Dermis blood vessel endothelial cell (primary cell): ENCODE measurements at regions not wholly inside any gene's neighbourhood (a gene's known extent, or its start where the extent isn't known, plus 50 kb on each side); places are given as distances from the start of the nearest gene placed in this dataset.
"Not testable (repeated sequence)": the region's sequence is repeated elsewhere in the genome, so short reads cannot be mapped to it uniquely, and the experiment has no call there.

Experiments
- DNase-seq: peaks from one replicate; pipeline ENCODE4 v3.0.0; 2010

- DNase-seq: no peak
Measured at GRCh38 chr21:15283138-15283537, 218.3 kb upstream of the NRIP1 start.

DNA sequence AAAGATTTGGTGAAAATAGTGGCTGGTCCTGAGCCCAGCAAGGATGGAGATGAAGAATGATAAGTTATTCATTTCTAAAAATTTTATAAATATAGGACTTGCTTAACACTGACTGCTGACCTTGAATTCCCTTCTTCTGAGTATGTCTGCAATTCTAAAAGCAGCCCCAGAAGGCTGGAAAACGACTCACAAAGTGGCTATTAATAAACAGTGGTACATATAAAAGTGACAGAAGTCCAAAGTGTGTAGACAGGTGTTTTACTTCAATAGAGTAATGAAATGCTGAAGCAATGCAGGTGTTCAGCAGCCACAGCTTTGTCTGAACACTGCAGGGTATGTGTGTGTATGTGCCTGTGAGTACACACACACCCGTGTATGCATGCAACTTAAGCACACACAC lies 219.0 kb upstream of the NRIP1 start:
- no peak for DNase-seq

GRCh38 chr21:15285556-15285955 lies 220.8 kb upstream of the NRIP1 start:
- no peak for DNase-seq

DNA sequence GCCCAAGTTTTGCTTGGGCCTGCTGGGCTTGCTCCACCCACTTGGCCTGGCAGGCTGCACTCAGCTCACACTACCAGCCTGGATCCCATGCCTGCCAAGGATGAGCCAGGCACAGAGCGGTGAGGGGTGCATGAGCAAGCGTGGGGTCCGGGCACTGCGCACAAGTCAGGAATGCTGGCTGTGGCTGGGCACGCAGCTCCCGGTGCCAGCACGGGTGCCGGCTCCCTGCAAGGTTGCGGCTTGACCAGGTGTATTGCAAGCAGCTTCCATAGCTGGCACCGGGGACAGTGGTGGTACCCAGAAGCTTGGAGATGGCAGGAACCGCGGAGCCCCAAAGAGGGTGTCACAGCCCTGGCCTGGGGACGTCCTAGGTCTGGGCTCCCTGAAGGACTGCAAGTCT lies 224.4 kb upstream of the NRIP1 start:
- no peak for DNase-seq

DNA sequence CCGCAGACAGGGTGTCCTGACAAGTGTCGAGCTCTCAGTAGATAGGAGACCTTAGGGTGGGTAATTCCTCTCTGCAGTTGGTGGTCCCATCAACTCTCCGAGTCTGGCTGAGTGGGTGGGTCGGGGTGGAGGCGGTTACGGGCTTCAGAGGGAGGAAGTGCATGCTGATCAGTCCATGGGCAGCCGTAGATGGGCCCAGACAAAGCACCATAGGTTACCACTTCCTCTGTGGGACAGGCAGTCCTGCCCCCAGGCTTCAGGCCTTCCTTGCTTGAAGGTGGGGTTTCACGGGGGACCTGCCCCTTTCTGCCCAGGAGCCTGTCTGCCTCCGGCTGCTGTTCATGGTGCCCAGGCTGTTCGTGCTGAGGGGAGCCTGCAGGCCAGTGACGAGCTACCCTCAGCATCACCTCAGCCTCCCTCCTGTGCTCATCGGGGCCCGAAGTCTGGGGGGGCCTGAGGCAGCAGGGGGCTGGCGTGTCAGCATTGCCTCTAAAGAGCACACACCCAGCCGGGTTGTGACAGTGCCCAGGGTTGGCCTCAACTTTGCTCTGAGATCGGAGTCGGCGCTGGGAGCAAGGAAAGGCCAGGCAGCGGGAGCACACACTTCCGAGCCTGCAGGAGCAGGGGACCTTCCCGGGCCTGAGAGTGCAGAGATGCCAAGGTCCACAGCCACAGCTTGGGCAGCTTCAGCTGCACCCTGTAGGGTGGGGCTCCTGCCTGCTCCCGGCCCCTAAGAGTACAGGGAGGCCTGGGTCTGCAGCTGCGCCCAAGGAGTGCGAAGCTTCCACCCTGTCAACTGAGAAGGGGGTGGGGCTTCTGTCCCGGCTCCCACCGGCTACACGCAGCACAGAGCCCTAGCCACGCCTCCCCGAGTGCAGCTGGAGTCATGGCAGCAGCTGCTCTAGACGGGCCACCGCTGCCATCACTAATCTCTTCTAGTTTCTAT lies 225.4 kb upstream of the NRIP1 start:
- no peak for DNase-seq

DNA sequence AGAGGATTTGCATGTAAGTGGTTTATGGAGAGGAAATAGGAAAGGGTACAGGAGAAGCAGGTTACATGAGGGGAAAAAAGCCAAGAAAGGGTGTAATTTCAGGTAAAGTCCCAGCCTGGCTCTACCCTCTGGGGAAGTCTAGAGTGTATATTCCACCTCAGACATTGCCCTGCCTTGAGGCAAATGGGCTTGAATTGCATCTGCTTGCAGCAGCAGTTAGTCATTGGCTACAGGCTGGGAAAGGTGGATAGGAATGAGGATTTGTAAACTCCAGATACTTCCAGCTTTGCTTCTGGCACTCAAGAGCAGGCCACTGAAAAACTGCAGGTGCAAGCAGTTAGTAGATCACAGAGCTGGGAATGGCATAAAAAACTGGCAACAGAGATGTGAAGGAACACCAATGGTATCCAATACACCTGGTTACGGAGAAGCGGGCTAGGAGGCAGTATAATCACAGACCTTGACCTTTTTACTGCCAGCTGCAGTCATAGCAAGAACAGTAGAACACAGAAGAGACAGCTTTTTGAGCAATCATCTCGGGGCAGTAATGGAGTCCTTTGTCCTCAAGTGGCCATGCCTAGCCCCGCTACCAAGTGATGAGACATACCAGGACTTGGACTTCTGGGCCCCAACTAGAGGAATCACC lies 226.9 kb upstream of the NRIP1 start:
- no peak for DNase-seq

GRCh38 chr21:15293240-15293639 lies 228.4 kb upstream of the NRIP1 start:
- DNase-seq: peak; percentile 5

DNA sequence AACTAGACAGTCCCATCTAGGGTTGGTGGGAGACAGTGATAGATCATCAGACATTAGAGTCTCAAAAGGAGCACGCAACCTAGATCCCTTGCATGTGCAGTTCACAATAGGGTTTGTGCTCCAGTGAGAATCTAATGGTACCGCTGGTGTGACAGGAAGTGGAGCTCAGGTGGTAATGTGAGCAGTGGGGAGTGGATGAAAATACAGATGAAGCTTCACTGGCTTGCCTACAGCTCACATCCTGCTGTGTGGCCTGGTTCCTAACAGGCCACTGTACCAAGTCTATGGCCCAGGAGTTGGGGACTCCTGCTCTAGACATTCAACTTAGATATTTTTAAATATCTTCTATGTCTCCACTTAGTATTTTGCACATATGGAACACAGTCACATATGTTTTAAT lies 231.1 kb upstream of the NRIP1 start:
- no peak for DNase-seq

DNA sequence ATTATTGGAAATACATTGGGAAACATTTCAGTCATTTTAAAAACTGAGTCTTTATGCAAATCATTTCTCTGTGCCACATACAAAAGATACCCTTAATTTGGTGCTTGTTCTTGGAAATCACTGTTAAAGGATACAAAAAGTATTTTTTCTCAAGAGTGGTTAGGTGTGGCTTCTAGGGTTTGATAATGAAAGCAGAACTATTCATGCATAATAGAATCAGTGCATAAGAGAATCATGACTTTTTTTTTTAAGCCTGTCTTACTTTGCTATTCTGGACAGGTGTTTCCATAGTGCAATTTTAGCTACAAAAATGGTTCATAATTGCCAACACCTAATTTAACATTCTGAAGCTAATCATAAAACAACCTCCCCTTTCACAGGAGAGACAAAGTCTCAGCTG lies 233.0 kb upstream of the NRIP1 start:
- no peak for DNase-seq

DNA sequence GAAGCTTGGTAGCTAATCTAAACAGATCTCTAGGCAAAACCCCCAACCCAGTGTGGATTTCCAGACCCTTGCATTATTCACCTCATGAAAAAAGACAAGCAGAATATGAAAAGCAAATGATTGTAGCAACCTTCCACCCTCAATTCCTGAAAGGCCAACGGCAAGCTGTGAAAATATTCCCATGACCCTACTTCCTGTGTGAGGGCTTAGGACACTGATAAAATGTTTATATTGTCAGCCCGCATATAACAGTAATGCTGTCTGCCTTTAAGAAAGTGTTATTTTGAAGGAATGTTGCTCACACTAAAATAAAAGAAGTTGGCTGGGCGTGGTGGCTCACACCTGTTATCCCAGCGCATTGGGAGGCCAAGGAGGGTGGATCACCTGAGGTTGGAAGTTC lies 233.5 kb upstream of the NRIP1 start:
- no peak for DNase-seq

DNA sequence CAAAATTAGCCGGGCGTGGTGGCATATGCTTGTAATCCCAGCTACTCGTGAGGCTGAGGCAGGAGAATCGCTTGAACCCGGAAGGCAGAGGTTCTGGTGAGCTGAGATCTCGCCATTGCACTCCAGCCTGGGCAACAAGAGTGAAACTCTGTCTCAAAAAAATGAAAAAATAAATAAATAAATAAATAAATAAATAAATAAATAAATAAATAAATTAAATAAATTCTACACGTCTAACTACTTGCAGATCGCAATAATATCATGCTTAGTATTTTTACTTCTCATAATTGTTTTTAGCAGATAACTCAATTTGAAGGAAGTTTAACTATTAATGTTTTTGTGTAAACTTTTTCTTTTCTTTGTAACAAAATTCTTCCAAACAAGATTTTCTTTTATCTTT lies 234.0 kb upstream of the NRIP1 start:
- not testable (repeated sequence) for DNase-seq

DNA sequence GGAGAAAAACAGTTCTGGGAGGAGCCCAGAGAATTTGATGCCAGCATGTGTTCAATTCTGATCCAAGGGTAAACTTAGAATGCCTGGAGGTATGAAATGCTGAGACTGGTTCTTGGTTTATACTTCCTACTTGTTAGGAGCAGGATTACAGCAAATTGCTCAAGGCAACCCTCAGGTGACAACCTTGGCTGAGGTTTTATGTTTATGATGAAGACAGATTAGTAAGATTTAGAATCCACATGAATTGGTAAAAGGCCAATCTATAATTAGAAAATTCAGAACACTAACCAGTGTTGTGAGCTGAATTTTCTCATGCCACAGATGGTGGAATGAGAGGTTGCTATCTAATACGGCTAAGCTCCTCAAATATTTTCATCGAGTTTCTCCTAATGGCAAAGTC lies 235.3 kb upstream of the NRIP1 start:
- no peak for DNase-seq

DNA sequence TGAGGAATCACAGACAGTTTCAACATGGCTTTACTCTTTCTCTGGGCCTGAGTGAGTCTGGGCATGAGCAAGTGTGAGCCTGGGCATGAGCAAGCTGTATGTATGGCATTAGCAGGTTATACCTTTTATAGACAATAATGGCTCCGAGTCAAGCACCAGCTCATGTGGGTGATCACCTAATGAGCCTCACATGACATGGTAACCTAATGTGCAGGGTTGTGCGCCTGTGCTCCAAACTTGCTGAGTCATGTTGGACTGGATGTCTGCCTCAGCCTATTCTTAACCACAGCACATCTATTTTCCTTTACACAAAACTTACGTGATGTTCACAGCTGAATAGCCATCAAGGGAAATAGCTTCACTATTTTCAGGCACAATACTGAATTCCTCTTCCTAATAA lies 236.2 kb upstream of the NRIP1 start:
- no peak for DNase-seq

DNA sequence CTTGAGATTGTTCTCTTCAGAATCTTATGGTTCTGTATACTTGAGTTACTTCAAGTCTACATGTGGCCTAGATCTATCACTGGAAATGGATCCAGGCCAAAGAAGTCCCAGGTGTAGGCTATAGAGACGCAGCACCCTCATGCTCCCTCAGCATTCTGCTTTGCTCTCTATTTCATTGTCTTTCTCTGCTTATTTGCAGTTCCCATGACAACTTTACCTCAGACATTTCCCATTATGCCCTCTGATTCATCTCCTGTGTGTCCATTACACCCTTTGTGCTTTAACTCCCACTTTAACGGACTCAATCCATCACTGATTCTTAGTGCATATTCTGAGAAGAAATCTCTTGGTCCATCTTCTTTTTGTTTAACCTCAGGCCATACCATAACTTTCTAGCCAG lies 236.9 kb upstream of the NRIP1 start:
- peak; percentile 7 for DNase-seq

DNA sequence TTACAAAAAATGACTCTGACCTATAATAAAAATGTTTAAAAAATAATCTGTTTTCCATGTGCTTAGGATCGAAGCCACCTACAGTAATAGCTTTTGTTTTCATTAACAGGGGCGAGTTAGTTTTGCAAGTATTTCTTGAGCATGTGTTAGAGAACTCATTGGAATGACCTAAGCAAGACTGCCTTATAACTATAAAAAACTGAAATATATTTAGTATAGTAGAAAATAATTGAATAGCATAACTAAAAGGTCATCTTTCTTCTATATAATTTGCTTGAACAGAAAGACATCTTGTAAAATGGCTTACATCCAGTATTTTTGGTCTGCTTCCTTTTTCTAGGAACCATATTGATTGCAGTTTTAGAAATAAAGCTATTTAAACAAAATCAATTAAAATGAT lies 241.5 kb upstream of the NRIP1 start:
- DNase-seq: no peak

DNA sequence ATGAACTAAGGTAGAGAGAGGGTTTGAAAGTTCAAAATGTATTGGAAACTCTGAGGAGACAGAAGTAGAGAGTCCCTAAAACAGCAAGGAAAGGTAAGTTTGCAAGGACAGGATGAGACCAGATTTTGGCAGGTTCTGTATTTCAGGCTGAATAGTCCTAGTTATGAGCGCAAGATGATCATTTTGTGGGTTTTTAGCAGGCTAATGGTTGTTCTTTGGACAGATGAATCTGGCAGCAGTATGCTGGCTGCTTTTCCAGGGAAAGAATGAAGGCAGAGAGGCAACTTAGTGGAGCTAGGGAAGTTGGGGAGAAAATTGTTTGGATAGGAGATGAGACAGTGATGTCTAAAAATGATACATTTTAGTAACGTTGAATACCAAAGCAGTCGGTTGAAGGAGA lies 243.5 kb upstream of the NRIP1 start:
- DNase-seq: no peak

DNA sequence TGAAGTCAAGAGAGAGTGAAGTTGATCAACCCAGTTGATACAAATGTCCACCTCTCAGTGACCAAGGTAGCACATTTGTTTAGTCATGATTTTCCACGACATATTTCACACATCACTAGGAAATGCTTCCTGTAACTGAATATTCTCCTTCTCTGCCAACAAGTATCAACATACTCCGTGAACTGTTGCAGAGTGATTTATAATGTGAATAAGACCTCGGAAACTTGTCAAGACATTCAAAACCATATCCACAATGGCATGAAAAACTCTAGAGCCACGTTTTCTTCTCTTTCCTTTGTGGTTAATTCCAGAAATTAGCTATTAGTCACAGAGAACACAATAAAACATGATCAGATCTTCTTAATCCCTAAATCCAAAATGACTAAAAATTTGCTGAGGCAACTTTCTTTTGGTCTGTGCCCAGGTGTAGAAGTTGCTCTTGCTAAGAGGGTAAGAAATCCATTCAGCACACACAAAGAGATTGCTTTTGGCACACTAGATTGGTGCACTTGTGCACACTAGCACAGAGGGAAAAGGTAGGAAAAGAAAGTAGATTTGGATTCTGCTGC lies 244.3 kb upstream of the NRIP1 start:
- no peak for DNase-seq

DNA sequence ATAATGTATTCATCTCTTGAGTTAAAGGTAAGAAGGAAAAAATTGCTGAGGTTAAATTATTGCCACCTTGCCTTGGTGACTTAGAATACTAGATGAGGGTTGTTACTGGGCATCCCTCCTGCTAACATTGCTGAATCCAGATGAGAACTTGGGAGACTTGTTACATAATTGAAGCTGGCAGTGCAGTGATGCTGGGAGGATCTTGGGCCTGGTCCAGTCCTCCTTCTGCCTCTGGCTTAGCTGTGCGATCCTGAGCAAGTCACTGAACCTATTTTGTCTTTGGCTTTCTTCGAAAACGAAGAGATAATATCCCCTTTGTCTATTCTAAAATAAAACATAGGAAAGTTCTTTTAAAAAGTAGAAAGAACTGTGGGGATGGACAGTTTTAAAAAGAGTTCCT lies 244.9 kb upstream of the NRIP1 start:
- DNase-seq: no peak

DNA sequence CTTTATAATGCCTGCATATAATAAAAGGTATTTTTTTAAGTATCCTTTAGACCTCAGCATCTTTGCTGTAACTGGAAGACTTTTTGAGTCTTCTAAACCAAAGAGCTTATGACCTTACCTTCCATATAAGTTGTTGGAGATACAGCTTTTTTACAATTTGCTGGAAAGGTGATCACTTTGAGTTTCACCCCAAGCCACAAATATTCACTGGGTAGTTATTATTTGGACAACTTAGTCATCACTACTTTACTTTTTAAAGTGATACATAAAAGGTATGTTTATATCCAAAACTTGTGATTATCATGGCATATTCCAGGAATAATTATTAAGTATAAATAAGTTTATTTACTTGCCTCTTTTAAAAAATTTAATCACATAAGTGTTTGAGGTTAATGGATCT lies 246.7 kb upstream of the NRIP1 start:
- no peak for DNase-seq

GRCh38 chr21:15317034-15317433 lies 252.2 kb upstream of the NRIP1 start:
- not testable (repeated sequence) for DNase-seq

GRCh38 chr21:15319727-15320126 lies 254.9 kb upstream of the NRIP1 start:
- no peak for DNase-seq

DNA sequence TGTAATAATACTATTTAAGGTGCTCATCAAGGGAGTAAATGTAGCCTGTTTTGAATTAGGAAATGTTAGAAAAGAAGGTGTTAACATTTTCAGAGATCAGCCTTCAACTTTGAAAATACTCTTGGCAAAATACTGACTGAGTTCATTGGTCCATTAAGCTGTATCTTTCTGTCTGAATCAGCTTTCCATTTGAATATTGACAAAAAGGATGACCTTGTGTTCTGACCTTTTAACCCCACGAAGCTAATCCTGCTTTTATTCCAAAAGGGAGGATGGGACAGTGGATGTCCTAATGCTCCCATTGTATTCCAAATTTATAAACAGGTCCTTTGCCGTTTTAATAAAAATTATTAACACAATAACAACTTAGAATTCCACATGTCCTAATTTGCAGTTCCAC lies 259.7 kb upstream of the NRIP1 start:
- no peak for DNase-seq

DNA sequence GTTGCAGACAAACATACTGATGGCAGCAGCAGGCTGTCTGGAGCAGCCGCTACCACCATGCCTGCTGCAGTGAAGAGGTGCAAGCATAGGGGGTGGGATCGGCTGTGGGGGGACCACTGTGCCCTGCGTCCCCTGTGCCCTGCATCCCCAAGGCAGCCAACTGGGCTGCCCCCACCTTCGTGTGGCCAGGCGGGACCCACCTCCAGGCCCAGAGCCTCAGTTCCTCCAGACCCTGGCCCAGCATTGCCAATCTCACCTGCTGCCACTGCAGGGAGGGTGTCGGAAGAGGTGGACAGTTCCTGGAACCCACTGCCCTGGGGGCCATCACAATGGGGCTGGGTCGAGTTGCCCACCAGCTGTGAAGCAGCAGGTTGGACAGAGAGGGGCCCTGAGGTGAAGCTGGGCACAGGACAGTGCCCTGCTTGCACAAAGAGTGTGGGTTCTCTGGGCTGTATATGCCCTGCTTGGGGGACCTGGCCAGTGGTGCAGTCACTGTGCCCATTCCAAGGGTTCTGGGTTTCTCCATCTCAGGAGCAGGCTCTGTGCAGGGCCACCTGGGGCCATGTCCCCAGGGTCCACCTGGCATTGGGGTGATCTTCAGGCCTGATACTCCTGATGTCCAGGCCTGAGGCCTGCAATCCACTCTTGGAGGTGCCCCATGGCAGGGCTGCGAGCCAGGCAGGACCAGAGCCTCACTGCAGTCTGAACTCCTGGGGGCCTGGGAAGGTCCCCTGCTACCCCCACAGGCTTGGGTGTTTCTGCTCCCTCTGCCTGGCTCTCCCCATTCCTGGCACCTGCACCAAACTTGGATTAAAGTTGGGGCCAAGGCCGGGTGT lies 261.4 kb upstream of the NRIP1 start:
- no peak for DNase-seq
